ENCODE measurements at regions not wholly inside any gene's neighbourhood (a gene's known extent, or its start where the extent isn't known, plus 50 kb on each side); places are given as distances from the start of the nearest gene placed in this dataset.

DNA sequence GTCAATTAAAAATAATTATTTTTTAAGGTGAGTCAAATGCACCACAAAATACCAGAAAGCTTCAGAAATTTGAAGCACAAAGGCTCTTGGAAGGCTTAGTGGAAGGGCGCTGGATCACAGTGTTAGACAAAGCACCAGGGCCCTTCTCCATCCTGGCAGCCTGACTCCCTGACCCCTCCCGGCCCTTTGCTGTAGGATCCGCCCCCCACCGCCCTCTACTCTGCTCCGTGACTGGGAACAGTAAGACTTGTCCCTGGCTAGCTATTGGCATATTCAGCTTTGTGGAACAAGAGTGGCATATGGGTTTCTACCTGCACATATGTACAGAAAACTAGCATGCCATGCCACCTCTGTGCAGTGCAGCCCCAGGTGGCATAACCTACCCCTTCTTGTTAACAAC lies 222.1 kb downstream of the SYK start:
- no peak for TF ChIP-seq POLR2AphosphoS5 (IDR thresholded peaks at IDR 0.05)
- no peak for TF ChIP-seq POLR2A (IDR thresholded peaks at IDR 0.05)
- TF ChIP-seq CTCF (IDR thresholded peaks at IDR 0.05), result no peak
- no peak for TF ChIP-seq EP300 (IDR thresholded peaks at IDR 0.05; ENCODE audit: low read depth)
- in situ Hi-C loops (cut with MboI; ENCODE audit: low pct_ligation_motif_present in 1 of 4, low pct_unique_long_range_greater_than_20kb in 1 of 4, low sequenced_read_pairs in 3 of 4) (no loop called here), intact Hi-C loops (cut with DNase I; ENCODE audit: low total_unique reads) (no loop called here)
- Histone ChIP-seq H3K4me1 (no peaks in the 10 kb centered on the region), H3K9me3 (no peaks in the 10 kb centered on the region), H3K4me3 (no peak overlapping the region), H3K27me3 (no peaks in the 10 kb centered on the region), H3K36me3 (no peaks in the 10 kb centered on the region), H3K27ac (no peak overlapping the region)
- 92% methylated on average over 5 of the region's 5 CpGs; no CpG with 5 or more reads in 1 of the 2 donors for WGBS, 2 donors (ENCODE audit: low coverage in 1 of 2)
- DNase-seq, result no peak

- H3K27me3 ChIP-seq, result no peaks in the 10 kb centered on the region
- TF ChIP-seq POLR2A (IDR thresholded peaks at IDR 0.05) (no peak), EP300 (IDR thresholded peaks at IDR 0.05; ENCODE audit: low read depth) (no peak), POLR2AphosphoS5 (IDR thresholded peaks at IDR 0.05) (no peak), CTCF (IDR thresholded peaks at IDR 0.05) (no peak)
- in situ Hi-C loops (cut with MboI; ENCODE audit: low pct_ligation_motif_present in 1 of 4, low pct_unique_long_range_greater_than_20kb in 1 of 4, low sequenced_read_pairs in 3 of 4) (loop anchor here in 2 of 4 donors (25.0 kb wide), 1 partner anchor 412 kb away; no protein-coding TSS in a partner anchor), intact Hi-C loops (cut with DNase I; ENCODE audit: low total_unique reads) (no loop called here)
- no peak for DNase-seq
- no peak overlapping the region for H3K4me3 ChIP-seq
- no peaks in the 10 kb centered on the region for H3K9me3 ChIP-seq
- H3K27ac ChIP-seq, result no peak overlapping the region
- WGBS, 2 donors (ENCODE audit: low coverage in 1 of 2), result 65 to 89% methylated on average over 3 to 4 of the region's 4 CpGs
- no peaks in the 10 kb centered on the region for H3K36me3 ChIP-seq
- H3K4me1 ChIP-seq, result no peaks in the 10 kb centered on the region
Measured at GRCh38 chr9:91024841-91025240, 223.2 kb downstream of the SYK start.

DNA sequence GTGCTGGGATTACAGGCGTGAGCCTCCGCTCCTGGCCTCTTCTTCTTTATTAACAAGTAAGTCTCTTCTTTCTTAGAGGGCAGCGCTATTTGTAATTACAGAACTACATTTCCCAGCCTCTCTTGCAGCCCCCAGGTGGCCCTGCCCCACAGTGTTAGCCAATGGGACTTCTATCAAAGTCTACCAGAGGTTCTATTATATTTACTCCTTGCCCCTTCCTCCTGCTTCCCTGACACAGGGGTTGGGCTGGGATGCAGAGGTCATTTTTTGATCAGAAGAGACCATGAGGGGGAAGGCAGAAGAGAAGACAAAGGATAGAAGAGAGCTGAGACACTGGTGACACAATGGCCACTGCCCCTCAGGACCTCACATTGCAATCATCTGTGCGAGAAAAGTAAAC lies 224.2 kb downstream of the SYK start:
- no peaks in the 10 kb centered on the region for H3K36me3 ChIP-seq

GRCh38 chr9:91026266-91026665 lies 224.6 kb downstream of the SYK start:
- Histone ChIP-seq H3K4me1 (no peaks in the 10 kb centered on the region), H3K9me3 (no peaks in the 10 kb centered on the region), H3K27me3 (no peaks in the 10 kb centered on the region), H3K27ac (no peak overlapping the region), H3K4me3 (no peak overlapping the region), H3K36me3 (no peaks in the 10 kb centered on the region)
- 68 to 80% methylated on average over 2 to 8 of the region's 8 CpGs for WGBS, 2 donors (ENCODE audit: low coverage in 1 of 2)
- intact Hi-C loops (cut with DNase I; ENCODE audit: low total_unique reads) (no loop called here), in situ Hi-C loops (cut with MboI; ENCODE audit: low pct_ligation_motif_present in 1 of 4, low pct_unique_long_range_greater_than_20kb in 1 of 4, low sequenced_read_pairs in 3 of 4) (loop anchor here in 2 of 4 donors (25.0 kb wide), 1 partner anchor 411 kb away; no protein-coding TSS in a partner anchor)
- no peak for DNase-seq
- TF ChIP-seq POLR2AphosphoS5 (IDR thresholded peaks at IDR 0.05), result no peak
- no peak for TF ChIP-seq POLR2A (IDR thresholded peaks at IDR 0.05)
- no peak for TF ChIP-seq CTCF (IDR thresholded peaks at IDR 0.05)

More for the DNA sequence above, 224.2 kb downstream of the SYK start:
- H3K27ac ChIP-seq, result no peak overlapping the region
- no peak for TF ChIP-seq POLR2AphosphoS5 (IDR thresholded peaks at IDR 0.05)
- TF ChIP-seq EP300 (IDR thresholded peaks at IDR 0.05; ENCODE audit: low read depth), result no peak
- TF ChIP-seq POLR2A (IDR thresholded peaks at IDR 0.05), result no peak
- TF ChIP-seq CTCF (IDR thresholded peaks at IDR 0.05), result no peak
- DNase-seq, result no peak
- no peaks in the 10 kb centered on the region for H3K27me3 ChIP-seq
- intact Hi-C loops (cut with DNase I; ENCODE audit: low total_unique reads) (no loop called here), in situ Hi-C loops (cut with MboI; ENCODE audit: low pct_ligation_motif_present in 1 of 4, low pct_unique_long_range_greater_than_20kb in 1 of 4, low sequenced_read_pairs in 3 of 4) (loop anchor here in 2 of 4 donors (25.0 kb wide), 1 partner anchor 411 kb away; no protein-coding TSS in a partner anchor)
- no peaks in the 10 kb centered on the region for H3K4me1 ChIP-seq
- no peaks in the 10 kb centered on the region for H3K9me3 ChIP-seq
- no peak overlapping the region for H3K4me3 ChIP-seq
- 94% methylated on average over 4 of the region's 4 CpGs for WGBS, 2 donors (ENCODE audit: low coverage in 1 of 2)

Measured in transverse colon (tissue), 4 donors.